Neuronal stem cell (in vitro differentiated cells): ENCODE measurements at regions not wholly inside any gene's neighbourhood (a gene's known extent, or its start where the extent isn't known, plus 50 kb on each side); places are given as distances from the start of the nearest gene placed in this dataset.
A peak's percentile ranks its signal among the peaks of the same experiment; 100 is the strongest.

ENCODE experiments used
- DNase-seq: peaks from one replicate; pipeline ENCODE4 v3.0.0-alpha.2; 2013; ENCODE audit warnings: low spot score
- H2AFZ ChIP-seq: one replicate; pipeline ENCODE4 v1.6.1; 2013; ENCODE audit warnings: mild to moderate bottlenecking, low read length, inconsistent platforms
- H2AK5ac ChIP-seq: 2 replicates; pipeline ENCODE4 v1.6.1; 2013; ENCODE audit warnings: low read depth, mild to moderate bottlenecking, inconsistent platforms, low read length, moderate library complexity, mixed read lengths
- H2BK120ac ChIP-seq: 2 replicates; pipeline ENCODE4 v1.6.1; 2013; ENCODE audit warnings: low read depth, mild to moderate bottlenecking, inconsistent platforms, low read length, moderate library complexity, mixed read lengths
- H2BK12ac ChIP-seq: one replicate; pipeline ENCODE4 v1.6.1; 2013; ENCODE audit warnings: low read length, inconsistent platforms
- H2BK15ac ChIP-seq: 2 replicates; pipeline ENCODE4 v1.6.1; 2013; ENCODE audit warnings: mild to moderate bottlenecking, low read length, inconsistent platforms, mixed read lengths
- H2BK5ac ChIP-seq: one replicate; pipeline ENCODE4 v1.6.1; 2013; ENCODE audit warnings: inconsistent platforms, mild to moderate bottlenecking, low read length, moderate library complexity
- H3K14ac ChIP-seq: one replicate; pipeline ENCODE4 v1.6.1; 2013; ENCODE audit warnings: low read length, inconsistent platforms
- H3K18ac ChIP-seq: 2 replicates; pipeline ENCODE4 v1.6.1; 2013; ENCODE audit warnings: low read length, inconsistent platforms
- H3K23ac ChIP-seq: 2 replicates; pipeline ENCODE4 v1.6.1; 2013; ENCODE audit warnings: low read depth, mild to moderate bottlenecking, mixed read lengths, low read length, inconsistent platforms; ENCODE audit not compliant: poor library complexity
- H3K27ac ChIP-seq: replicated peaks from 3 replicates; pipeline ENCODE4 v1.5.1; 2013; ENCODE audit warnings: low read length, inconsistent platforms
- H3K27me3 ChIP-seq, 3 experiments: 2 replicates each; pipeline ENCODE4 v1.6.1; 2013; ENCODE audit warnings: low read length in 3 of 3, mild to moderate bottlenecking in 2 of 3, inconsistent platforms in 1 of 3, low read depth in 1 of 3, mixed read lengths in 1 of 3, moderate library complexity in 1 of 3; ENCODE audit not compliant: control insufficient read depth in 3 of 3, insufficient read depth in 3 of 3
- H3K36me3 ChIP-seq, 2 donors: replicated peaks in 1 of 2; 2 replicates each; pipeline ENCODE4 v1.6.1; 2013; ENCODE audit warnings: low read length in 2 of 2; ENCODE audit not compliant: control insufficient read depth in 2 of 2, insufficient read depth in 2 of 2
- H3K4ac ChIP-seq: 2 replicates; pipeline ENCODE4 v1.6.1; 2013; ENCODE audit warnings: inconsistent platforms, mild to moderate bottlenecking, low read length, moderate library complexity
- H3K4me1 ChIP-seq, 2 donors: 1 replicate in 1 of 2; 2 replicates in 1 of 2; pipeline ENCODE4 v1.6.1; 2013; ENCODE audit warnings: low read length in 2 of 2, low read depth in 1 of 2; ENCODE audit not compliant: control insufficient read depth in 2 of 2, insufficient read depth in 1 of 2
- H3K4me2 ChIP-seq: one replicate; pipeline ENCODE4 v1.6.1; 2013; ENCODE audit warnings: mild to moderate bottlenecking, low read length, inconsistent platforms; ENCODE audit not compliant: insufficient read depth, poor library complexity, severe bottlenecking
- H3K4me3 ChIP-seq, 2 donors: 2 replicates each; pipeline ENCODE4 v1.5.1; 2013; ENCODE audit warnings: low read length in 2 of 2, mild to moderate bottlenecking in 2 of 2, inconsistent platforms in 1 of 2, moderate library complexity in 1 of 2
- H3K79me1 ChIP-seq: one replicate; pipeline ENCODE4 v1.6.1; 2013; ENCODE audit warnings: low read depth, mild to moderate bottlenecking, inconsistent platforms, low read length, moderate library complexity
- H3K9ac ChIP-seq: one replicate; pipeline ENCODE4 v1.6.1; 2013; ENCODE audit warnings: mild to moderate bottlenecking, low read depth, low read length, inconsistent platforms; ENCODE audit not compliant: poor library complexity
- H3K9me3 ChIP-seq, 2 donors: replicated peaks in 1 of 2; 2 replicates each; pipeline versions ENCODE3 to v1.6.1; 2013; ENCODE audit warnings: low read length in 2 of 2, mild to moderate bottlenecking in 2 of 2, inconsistent platforms in 1 of 2, low read depth in 1 of 2, mixed read lengths in 1 of 2, moderate library complexity in 1 of 2; ENCODE audit not compliant: control insufficient read depth in 2 of 2, insufficient read depth in 1 of 2
- H4K8ac ChIP-seq: one replicate; pipeline ENCODE4 v1.6.1; 2013; ENCODE audit warnings: low read depth, mild to moderate bottlenecking, inconsistent platforms, low read length, moderate library complexity
- H4K91ac ChIP-seq: one replicate; pipeline ENCODE4 v1.6.1; 2013; ENCODE audit warnings: low read length, low read depth, mild to moderate bottlenecking, inconsistent platforms; ENCODE audit not compliant: poor library complexity
- WGBS, 2 donors: extraction: QIAGEN DNeasy Blood & Tissue Kit; methylation state at CpG; one replicate each; pipeline ENCODE4 v1.1.7; 2013; ENCODE audit warnings: missing lambda C conversion rate in 2 of 2, mixed read lengths in 1 of 2; ENCODE audit not compliant: insufficient read length in 2 of 2, insufficient replicate concordance in 1 of 2; ENCODE audit errors: extremely low coverage in 2 of 2; 5-methylcytosine and 5-hydroxymethylcytosine counted together

DNA sequence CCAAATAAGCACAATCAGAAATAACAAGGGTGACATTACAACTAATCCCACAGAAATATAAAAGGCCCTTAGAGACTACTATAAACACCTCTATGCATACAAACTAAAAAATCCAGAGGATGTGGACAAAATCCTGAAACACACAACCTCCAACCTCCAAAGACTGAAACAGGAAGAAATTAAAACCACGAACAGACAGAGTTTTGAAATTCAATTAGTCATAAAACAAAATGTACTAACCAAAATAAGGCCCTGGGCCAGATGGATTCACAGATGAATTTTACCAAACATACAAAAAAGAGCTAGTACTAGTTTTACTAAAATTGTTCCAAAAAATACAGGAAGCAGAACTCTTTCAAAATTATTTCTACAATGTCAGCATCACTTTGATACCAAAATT is 1043.6 kb downstream of the DIPK2A start:
- no peak overlapping the region for H2BK120ac ChIP-seq
- WGBS, 2 donors = no CpG with 5 or more reads among the region's 1 CpG
- H4K91ac ChIP-seq = no peak overlapping the region
- H3K79me1 ChIP-seq = no peaks in the 10 kb centered on the region
- H3K4me2 ChIP-seq = no peak overlapping the region
- no peak overlapping the region for H2BK5ac ChIP-seq
- no peaks in the 10 kb centered on the region for H3K27me3 ChIP-seq
- no peak overlapping the region for H2AFZ ChIP-seq
- H3K4me1 ChIP-seq = no peaks in the 10 kb centered on the region
- no peak overlapping the region for H3K14ac ChIP-seq
- H2AK5ac ChIP-seq = no peak overlapping the region
- H2BK12ac ChIP-seq = no peak overlapping the region
- H2BK15ac ChIP-seq = no peak overlapping the region
- no peak overlapping the region for H3K4ac ChIP-seq
- H4K8ac ChIP-seq = no peak overlapping the region
- H3K9me3 ChIP-seq = no peaks in the 10 kb centered on the region
- H3K27ac ChIP-seq = no peak overlapping the region
- no peak overlapping the region for H3K18ac ChIP-seq
- no peak for DNase-seq
- no peak overlapping the region for H3K9ac ChIP-seq
- no peak overlapping the region for H3K4me3 ChIP-seq
- H3K23ac ChIP-seq = no peak overlapping the region
- no peaks in the 10 kb centered on the region for H3K36me3 ChIP-seq

- no peak overlapping the region for H4K91ac ChIP-seq
- no peak overlapping the region for H2AFZ ChIP-seq
- H3K4me3 ChIP-seq = no peak overlapping the region
- H2BK5ac ChIP-seq = no peak overlapping the region
- no peak overlapping the region for H3K14ac ChIP-seq
- H2BK15ac ChIP-seq = no peak overlapping the region
- H2BK12ac ChIP-seq = no peak overlapping the region
- H4K8ac ChIP-seq = no peak overlapping the region
- H3K9ac ChIP-seq = no peak overlapping the region
- H3K23ac ChIP-seq = no peak overlapping the region
- no peaks in the 10 kb centered on the region for H3K27me3 ChIP-seq
- H3K4ac ChIP-seq = no peak overlapping the region
- no peak overlapping the region for H2AK5ac ChIP-seq
- H3K36me3 ChIP-seq = no peaks in the 10 kb centered on the region
- no peak overlapping the region for H3K4me2 ChIP-seq
- H3K9me3 ChIP-seq = no peaks in the 10 kb centered on the region
- no peak for DNase-seq
- H3K79me1 ChIP-seq = no peaks in the 10 kb centered on the region
- no peaks in the 10 kb centered on the region for H3K4me1 ChIP-seq
- H3K18ac ChIP-seq = no peak overlapping the region
- no peak overlapping the region for H2BK120ac ChIP-seq
- no CpG with 5 or more reads among the region's 1 CpG for WGBS, 2 donors
- no peak overlapping the region for H3K27ac ChIP-seq
Measured at GRCh38 chr3:145017959-145018358, 1046.3 kb downstream of the DIPK2A start.

DNA sequence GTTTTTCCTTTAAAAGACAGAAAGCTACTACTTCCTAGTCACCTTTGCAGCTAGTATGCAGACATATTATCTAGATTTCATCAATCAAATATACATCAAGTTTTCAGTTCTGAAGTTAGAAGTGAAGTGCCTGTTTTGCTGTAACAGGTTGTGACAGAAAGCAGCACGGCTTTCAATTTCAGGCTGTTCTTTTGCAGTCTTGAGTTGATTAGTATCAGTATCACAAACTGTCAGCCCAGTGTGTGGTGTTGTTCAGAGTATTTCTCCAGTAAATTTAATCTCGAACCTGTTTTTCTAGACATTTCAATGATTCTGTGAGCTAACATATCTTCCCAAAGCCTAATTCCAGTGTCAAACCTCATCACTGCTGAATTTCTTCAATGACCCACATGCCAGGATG is 1050.8 kb downstream of the DIPK2A start:
- Histone ChIP-seq H2BK12ac (no peak overlapping the region), H3K27ac (no peak overlapping the region), H3K23ac (no peak overlapping the region), H3K79me1 (no peaks in the 10 kb centered on the region), H3K4me1 (no peaks in the 10 kb centered on the region), H3K4me3 (no peak overlapping the region), H4K91ac (no peak overlapping the region), H2AFZ (peak overlapping the region; percentile 19), H3K27me3 (no peaks in the 10 kb centered on the region), H3K9ac (no peak overlapping the region), H3K36me3 (no peaks in the 10 kb centered on the region), H2BK120ac (no peak overlapping the region), H3K18ac (no peak overlapping the region), H4K8ac (no peak overlapping the region), H3K4me2 (no peak overlapping the region), H3K14ac (no peak overlapping the region), H2BK5ac (no peak overlapping the region), H3K4ac (no peak overlapping the region), H2BK15ac (no peak overlapping the region), H2AK5ac (no peak overlapping the region), H3K9me3 (no peaks in the 10 kb centered on the region)
- DNase-seq = no peak
- WGBS, 2 donors = no CpG with 5 or more reads among the region's 2 CpGs

DNA sequence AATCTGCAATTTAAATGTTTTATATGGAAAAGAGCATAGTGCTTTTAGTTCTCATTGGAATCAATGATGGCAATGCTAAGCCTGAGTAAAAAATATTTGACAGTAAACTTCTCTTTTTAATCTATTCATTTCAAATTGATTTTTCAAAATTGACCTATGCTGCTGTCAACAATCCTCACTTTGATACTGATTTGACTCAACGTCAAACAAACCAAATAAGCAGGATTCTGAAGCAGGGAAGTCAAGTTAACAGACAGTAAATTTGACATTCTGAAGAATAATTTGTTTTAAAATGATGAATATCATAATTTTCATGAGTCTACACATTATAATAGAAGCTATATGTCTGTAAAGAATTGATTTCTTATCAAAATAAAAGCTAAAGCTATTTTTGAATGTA is 1053.1 kb downstream of the DIPK2A start:
- Histone ChIP-seq H4K8ac (no peak overlapping the region), H3K4me1 (no peaks in the 10 kb centered on the region), H3K23ac (no peak overlapping the region), H3K9me3 (no peaks in the 10 kb centered on the region), H3K27ac (no peak overlapping the region), H3K4me2 (no peak overlapping the region), H3K4ac (no peak overlapping the region), H3K4me3 (no peak overlapping the region), H3K79me1 (no peaks in the 10 kb centered on the region), H2AFZ (no peak overlapping the region), H2AK5ac (no peak overlapping the region), H4K91ac (no peak overlapping the region), H3K9ac (no peak overlapping the region), H3K27me3 (no peaks in the 10 kb centered on the region), H2BK12ac (no peak overlapping the region), H2BK120ac (no peak overlapping the region), H3K14ac (no peak overlapping the region), H3K18ac (no peak overlapping the region), H3K36me3 (no peaks in the 10 kb centered on the region), H2BK5ac (no peak overlapping the region), H2BK15ac (no peak overlapping the region)
- WGBS, 2 donors = no CpG with 5 or more reads among the region's 1 CpG
- DNase-seq = no peak
